ENCODE measurements at regions not wholly inside any gene's neighbourhood (a gene's known extent, or its start where the extent isn't known, plus 50 kb on each side); places are given as distances from the start of the nearest gene placed in this dataset.

- TF ChIP-seq CTCF (conservative IDR thresholded peaks at IDR 0.05; ENCODE audit: low read depth in 2 of 2) (no peak), REST (IDR thresholded peaks at IDR 0.05; ENCODE audit: unreplicated experiment) (no peak), EZH2 (IDR thresholded peaks at IDR 0.05; ENCODE audit: low read depth, unreplicated experiment) (no peak), EZH2phosphoT487 (IDR thresholded peaks at IDR 0.05; ENCODE audit: unreplicated experiment) (no peak), POLR2AphosphoS5 (IDR thresholded peaks at IDR 0.05; ENCODE audit: low read depth) (no peak), JUNB (IDR thresholded peaks at IDR 0.05; ENCODE audit: unreplicated experiment) (no peak)
Measured at GRCh38 chr7:41010967-41011366, 691.9 kb downstream of the INHBA start.

Data from GM23338 (cell line).